Right lobe of liver (tissue), 4 donors: ENCODE measurements at regions not wholly inside any gene's neighbourhood (a gene's known extent, or its start where the extent isn't known, plus 50 kb on each side); places are given as distances from the start of the nearest gene placed in this dataset.

Experiments
- CTCF ChIP-seq, 4 donors: fragments of 200-600 bp in 3 of 4; fragments of 450-650 bp in 1 of 4; IDR thresholded peaks; one replicate each; pipeline versions ENCODE4 v1.5.1 to v1.8.0; 2016 to 2022; ENCODE audit warnings: antibody characterized with exemption in 4 of 4, mild to moderate bottlenecking in 2 of 4
- POLR2A ChIP-seq: fragments of 450-650 bp; IDR thresholded peaks from one replicate; pipeline ENCODE4 v1.6.1; 2017; ENCODE audit warnings: antibody characterized with exemption, mild to moderate bottlenecking
- donor health status: DM: no; HTN: no; CAD: no.
- donor health status: DM: no; HTN: no; CAD: no.
- donor health status: DM: no; HTN: yes; CAD: no.

GRCh38 chr12:131597333-131597732 is 113.6 kb upstream of the SFSWAP start:
- no peak for TF ChIP-seq CTCF (IDR thresholded peaks at IDR 0.05)
- TF ChIP-seq POLR2A: no peak
